Right lobe of liver (tissue), 4 donors: ENCODE measurements at regions not wholly inside any gene's neighbourhood (a gene's known extent, or its start where the extent isn't known, plus 50 kb on each side); places are given as distances from the start of the nearest gene placed in this dataset.

Experiments used
- CTCF ChIP-seq, 4 donors: fragments of 200-600 bp in 3 of 4; fragments of 450-650 bp in 1 of 4; IDR thresholded peaks; one replicate each; pipeline versions ENCODE4 v1.5.1 to v1.8.0; 2016 to 2022; ENCODE audit warnings: antibody characterized with exemption in 4 of 4, mild to moderate bottlenecking in 2 of 4
- POLR2A ChIP-seq: fragments of 450-650 bp; IDR thresholded peaks from one replicate; pipeline ENCODE4 v1.6.1; 2017; ENCODE audit warnings: antibody characterized with exemption, mild to moderate bottlenecking
- donor health status: DM: no; HTN: no; CAD: no.
- donor health status: DM: no; HTN: no; CAD: no.
- donor health status: DM: no; HTN: yes; CAD: no.

DNA sequence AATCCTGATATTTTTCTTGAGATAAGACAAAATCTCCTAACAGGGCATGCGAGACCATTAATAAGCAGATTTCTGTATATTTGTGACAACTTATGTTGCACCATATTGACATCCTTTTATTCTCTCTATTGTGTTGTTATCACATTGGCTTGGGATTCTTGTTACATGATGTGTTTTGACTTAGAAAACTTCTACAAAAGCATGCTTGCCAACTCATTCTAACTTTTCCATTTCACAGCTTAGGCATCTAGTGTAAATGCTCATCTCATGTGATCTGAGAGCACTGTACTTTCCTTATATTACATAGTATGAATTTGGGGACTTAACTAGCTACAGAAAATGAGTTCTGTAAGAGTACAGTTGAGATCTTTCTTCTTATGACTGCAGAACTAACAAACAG is 1040.7 kb upstream of the ADGRB3 start:
- no peak for TF ChIP-seq CTCF (IDR thresholded peaks at IDR 0.05)
- no peak for TF ChIP-seq POLR2A
